ENCODE measurements at regions not wholly inside any gene's neighbourhood (a gene's known extent, or its start where the extent isn't known, plus 50 kb on each side); places are given as distances from the start of the nearest gene placed in this dataset.

GRCh38 chr3:95654570-95655362 lies 1159.6 kb upstream of the EPHA6 start:
- no TSS peak for BruUV-seq (replicated peaks)
- Histone ChIP-seq H4K20me1 (ENCODE audit: low read length) (no peaks in the 10 kb centered on the region), H3K27ac (ENCODE audit: low read length) (no peak overlapping the region), H2AFZ (ENCODE audit: low read length) (no peak overlapping the region), H3F3A (ENCODE audit: low read length, unreplicated experiment) (no peaks in the 10 kb centered on the region), H3K4me1 (ENCODE audit: insufficient read depth, low read length) (no peaks in the 10 kb centered on the region), H3K9ac (ENCODE audit: low read length) (no peak overlapping the region), H3K4me2 (ENCODE audit: low read length) (no peak overlapping the region), H3K36me3 (ENCODE audit: low read depth, low read length) (no peaks in the 10 kb centered on the region), H3K27me3 (ENCODE audit: low read length) (no peaks in the 10 kb centered on the region), H3K9me2 (replicated peaks; ENCODE audit: low read length) (no peaks in the 10 kb centered on the region), H3K9me3 (ENCODE audit: low read length) (no peaks in the 10 kb centered on the region), H3K4me3 (ENCODE audit: low read length) (no peak overlapping the region), H3K79me2 (ENCODE audit: low read length) (no peaks in the 10 kb centered on the region)
- CTCF ChIA-PET, result no interaction called here
- no peak for TF ChIP-seq EZH2 (IDR thresholded peaks at IDR 0.05; ENCODE audit: low read length, unreplicated experiment)
- no peak for TF ChIP-seq EZH2phosphoT487 (IDR thresholded peaks at IDR 0.05; ENCODE audit: borderline replicate concordance, low read length)
- TF ChIP-seq CTCF (conservative IDR thresholded peaks at IDR 0.05; ENCODE audit: low read depth, low read length), result no peak
- intact Hi-C loops (cut with micrococcal nuclease), result no loop called here
- POLR2A ChIA-PET (ENCODE audit: unreplicated experiment), result no interaction called here
- no peak for DNase-seq
- no peak for ATAC-seq

GRCh38 chr3:95655363-95655986 lies 1158.9 kb upstream of the EPHA6 start:
- intact Hi-C loops (cut with micrococcal nuclease), result no loop called here
- no peak for DNase-seq
- no peaks in the 10 kb centered on the region for H3K27me3 ChIP-seq (ENCODE audit: low read length)

More at GRCh38 chr3:95655363-95655986, 1158.9 kb upstream of the EPHA6 start:
- Histone ChIP-seq H3K4me1 (ENCODE audit: insufficient read depth, low read length) (no peaks in the 10 kb centered on the region), H3K4me3 (ENCODE audit: low read length) (no peak overlapping the region), H2AFZ (ENCODE audit: low read length) (no peak overlapping the region), H3K27ac (ENCODE audit: low read length) (no peak overlapping the region), H3K79me2 (ENCODE audit: low read length) (no peaks in the 10 kb centered on the region), H3K9me2 (replicated peaks; ENCODE audit: low read length) (no peaks in the 10 kb centered on the region), H3K36me3 (ENCODE audit: low read depth, low read length) (no peaks in the 10 kb centered on the region), H3F3A (ENCODE audit: low read length, unreplicated experiment) (no peaks in the 10 kb centered on the region), H3K9me3 (ENCODE audit: low read length) (no peaks in the 10 kb centered on the region), H3K9ac (ENCODE audit: low read length) (no peak overlapping the region), H3K4me2 (ENCODE audit: low read length) (no peak overlapping the region), H4K20me1 (ENCODE audit: low read length) (no peaks in the 10 kb centered on the region)
- BruUV-seq (replicated peaks), result no TSS peak
- TF ChIP-seq EZH2 (IDR thresholded peaks at IDR 0.05; ENCODE audit: low read length, unreplicated experiment), result no peak
- no peak for TF ChIP-seq CTCF (conservative IDR thresholded peaks at IDR 0.05; ENCODE audit: low read depth, low read length)
- no peak for TF ChIP-seq EZH2phosphoT487 (IDR thresholded peaks at IDR 0.05; ENCODE audit: borderline replicate concordance, low read length)
- ATAC-seq, result no peak
- CTCF ChIA-PET, result no interaction called here
- POLR2A ChIA-PET (ENCODE audit: unreplicated experiment), result no interaction called here

Data from PC-3 (cell line).